Left lung (tissue), 4 donors: ENCODE measurements at regions not wholly inside any gene's neighbourhood (a gene's known extent, or its start where the extent isn't known, plus 50 kb on each side); places are given as distances from the start of the nearest gene placed in this dataset.

Experiments
- ATAC-seq: fragments of 200-7000 bp; cut with Tn5 transposase; one replicate; pipeline ENCODE4 v1.9.1; 2020; ENCODE audit warnings: moderate library complexity
- DNase-seq, 4 donors: peaks; one replicate each; pipeline ENCODE4 v3.0.0-alpha.2; 2013 to 2020
- H3K27ac ChIP-seq, 2 donors: fragments of 200-600 bp; sonication (generic) in 1 of 2; one replicate each; pipeline versions ENCODE4 v1.5.0 to v1.8.0; 2020 to 2021
- H3K27me3 ChIP-seq, 2 donors: fragments of 200-600 bp; sonication (generic) in 1 of 2; one replicate each; pipeline versions ENCODE4 v1.5.0 to v1.8.0; 2020 to 2021
- H3K36me3 ChIP-seq, 2 donors: fragments of 200-600 bp; sonication (generic) in 1 of 2; one replicate each; pipeline versions ENCODE4 v1.5.0 to v1.8.0; 2020 to 2021
- H3K4me1 ChIP-seq, 2 donors: fragments of 200-600 bp; one replicate each; pipeline ENCODE4 v1.8.0; 2021
- H3K4me3 ChIP-seq, 2 donors: fragments of 200-600 bp; sonication (generic) in 1 of 2; one replicate each; pipeline versions ENCODE4 v1.5.0 to v1.8.0; 2020 to 2021; ENCODE audit warnings: mild to moderate bottlenecking in 1 of 2
- H3K9me3 ChIP-seq, 2 donors: fragments of 200-600 bp; sonication (generic) in 1 of 2; one replicate each; pipeline versions ENCODE4 v1.5.0 to v1.8.0; 2020 to 2021
- CTCF ChIP-seq, 2 donors: fragments of 200-600 bp; sonication (generic) in 1 of 2; IDR thresholded peaks; one replicate each; pipeline versions ENCODE4 v1.5.0 to v1.8.0; 2021; ENCODE audit warnings: antibody characterized with exemption in 2 of 2
- intact Hi-C, 2 donors: fragments of 100-400 bp; cut with DNase I; formaldehyde crosslinking; loops; one replicate each; pipeline versions ENCODE4 v1.11.2 to v1.14.2; 2022
- donor health status: DM: no; HTN: yes; CAD: no.
- donor health status: DM: no; HTN: no; CAD: no.

GRCh38 chr13:43994999-43995859, 115.5 kb downstream of the LACC1 start:
- intact Hi-C loops, result no loop called here
- no peak for ATAC-seq

GRCh38 chr13:43996221-43996620, 116.5 kb downstream of the LACC1 start:
- intact Hi-C loops, result no loop called here
- Histone ChIP-seq H3K9me3 (peaks cover 0 to 17% of the 10 kb centered on the region in 2 donors), H3K27me3 (no peaks in the 10 kb centered on the region), H3K27ac (no peak overlapping the region), H3K36me3 (no peaks in the 10 kb centered on the region), H3K4me1 (no peaks in the 10 kb centered on the region), H3K4me3 (no peak overlapping the region)
- DNase-seq (no peak), ATAC-seq (no peak)
- TF ChIP-seq CTCF (IDR thresholded peaks at IDR 0.05), result no peak

More at GRCh38 chr13:43994999-43995859, 115.5 kb downstream of the LACC1 start:
- TF ChIP-seq CTCF (IDR thresholded peaks at IDR 0.05), result no peak
- no peak for DNase-seq
- no peaks in the 10 kb centered on the region for H3K36me3 ChIP-seq
- no peak overlapping the region for H3K27ac ChIP-seq
- H3K9me3 ChIP-seq, result peaks cover 0 to 17% of the 10 kb centered on the region in 2 donors
- H3K27me3 ChIP-seq, result no peaks in the 10 kb centered on the region
- H3K4me1 ChIP-seq, result no peaks in the 10 kb centered on the region
- H3K4me3 ChIP-seq, result no peak overlapping the region

- H3K4me3 ChIP-seq, result no peak overlapping the region
- DNase-seq, result no peak
- peaks cover 0 to 5% of the 10 kb centered on the region in 2 donors for H3K9me3 ChIP-seq
- H3K36me3 ChIP-seq, result no peaks in the 10 kb centered on the region
- no peaks in the 10 kb centered on the region for H3K27me3 ChIP-seq
- no peak for ATAC-seq
- no peak for TF ChIP-seq CTCF (IDR thresholded peaks at IDR 0.05)
- no peaks in the 10 kb centered on the region for H3K4me1 ChIP-seq
- intact Hi-C loops, result no loop called here
- H3K27ac ChIP-seq, result no peak overlapping the region
These were observed 123.8 kb downstream of the LACC1 start for GRCh38 chr13:44003481-44003880.

- H3K4me1 ChIP-seq, result no peaks in the 10 kb centered on the region
- no peak for ATAC-seq
- intact Hi-C loops, result no loop called here
These were observed 125.2 kb downstream of the LACC1 start for GRCh38 chr13:44004878-44005277.

More at GRCh38 chr13:44004878-44005277, 125.2 kb downstream of the LACC1 start:
- Histone ChIP-seq H3K4me3 (no peak overlapping the region), H3K36me3 (no peaks in the 10 kb centered on the region), H3K27ac (no peak overlapping the region), H3K9me3 (peaks cover 0 to 5% of the 10 kb centered on the region in 2 donors), H3K27me3 (no peaks in the 10 kb centered on the region)
- TF ChIP-seq CTCF (IDR thresholded peaks at IDR 0.05), result no peak
- no peak for DNase-seq
